OCI-LY1 (cell line): ENCODE measurements at regions not wholly inside any gene's neighbourhood (a gene's known extent, or its start where the extent isn't known, plus 50 kb on each side); places are given as distances from the start of the nearest gene placed in this dataset.

Experiments
- CTCF ChIP-seq: fragments of 200-600 bp; sonication (generic), shearing (Covaris generic); IDR thresholded peaks from 2 replicates; pipeline ENCODE4 v1.5.1; 2017; ENCODE audit warnings: mild to moderate bottlenecking, antibody characterized with exemption, low read length, moderate library complexity, mixed read lengths
- EZH2 ChIP-seq: fragments of 200-600 bp; sonication (generic), shearing (Covaris generic); IDR thresholded peaks from 2 replicates; pipeline ENCODE4 v1.8.0; 2017; ENCODE audit warnings: borderline replicate concordance, mixed run types, mild to moderate bottlenecking, antibody characterized with exemption, low read length, moderate library complexity, mixed read lengths

GRCh38 chr3:26825454-26825853 is 202.9 kb downstream of the LRRC3B start:
- TF ChIP-seq CTCF (no peak), EZH2 (no peak)
